Endothelial cell of umbilical vein (primary cell): ENCODE measurements at regions not wholly inside any gene's neighbourhood (a gene's known extent, or its start where the extent isn't known, plus 50 kb on each side); places are given as distances from the start of the nearest gene placed in this dataset.

Experiments used
- BruUV-seq: library from RNA; stranded (reverse); fragments of 400-500 nt; replicated peaks from 2 replicates; lab custom pipeline; 2021; lab: Mats Ljungman, UMichigan
- CTCF ChIA-PET: fragments of 300-600, 350-600 bp; sonication (Branson Sonifier 250); formaldehyde crosslinking; loops from one replicate; lab custom pipeline; 2021; ENCODE audit warnings: antibody characterized with exemption, inconsistent platforms; lab: Charles Lee
- POLR2A ChIA-PET: fragments of 300-600, 350-600 bp; sonication (Branson Sonifier 250); formaldehyde crosslinking; loops from one replicate; lab custom pipeline; 2021; ENCODE audit warnings: antibody characterized with exemption, inconsistent platforms; lab: Charles Lee
- DNase-seq: peaks from one replicate; pipeline ENCODE4 v3.0.0-alpha.2; 2011; ENCODE audit warnings: low read depth, low spot score
- FAIRE-seq: peaks from 2 replicates; lab custom pipeline; 2011; peaks lifted over from hg19 to GRCh38; lab: Jason Lieb, UNC
- H2AFZ ChIP-seq: 2 replicates; pipeline ENCODE4 v1.6.0; 2012; ENCODE audit warnings: low read depth, low read length, control low read depth, inconsistent platforms
- H3K27ac ChIP-seq: 2 replicates; pipeline ENCODE4 v1.5.1; 2011; ENCODE audit warnings: low read depth, mild to moderate bottlenecking, control low read depth, low read length, moderate library complexity; ENCODE audit not compliant: insufficient read depth
- H3K27me3 ChIP-seq, 2 experiments: 2 replicates each; pipeline versions ENCODE4 v1.6.0 to v1.6.1; 2011; ENCODE audit warnings: low read length in 2 of 2, mixed read lengths in 1 of 2; ENCODE audit not compliant: control insufficient read depth in 2 of 2, insufficient read depth in 2 of 2
- H3K36me3 ChIP-seq, 2 experiments: 2 replicates in 1 of 2; 3 replicates in 1 of 2; pipeline ENCODE4 v1.5.1; 2011; ENCODE audit warnings: low read length in 2 of 2, mild to moderate bottlenecking in 1 of 2, moderate library complexity in 1 of 2; ENCODE audit not compliant: control insufficient read depth in 2 of 2, insufficient read depth in 2 of 2; ENCODE audit errors: extremely low read depth in 1 of 2
- H3K4me1 ChIP-seq: 3 replicates; pipeline ENCODE4 v1.5.1; 2011; ENCODE audit warnings: mild to moderate bottlenecking, low read length; ENCODE audit not compliant: control insufficient read depth, insufficient read depth; ENCODE audit errors: extremely low read depth
- H3K4me2 ChIP-seq: 2 replicates; pipeline ENCODE4 v1.6.1; 2011; ENCODE audit warnings: low read length, control low read depth, mixed read lengths; ENCODE audit not compliant: insufficient read depth
- H3K4me3 ChIP-seq, 3 experiments: fragments of 200-600 bp in 1 of 3; sonication (generic), shearing (Covaris generic) in 1 of 3; replicated peaks in 1 of 3; 2 replicates each; pipeline ENCODE4 v1.5.1; 2011 to 2016; ENCODE audit warnings: control low read depth in 3 of 3, low read length in 3 of 3, mild to moderate bottlenecking in 2 of 3, inconsistent platforms in 1 of 3, low read depth in 1 of 3, moderate library complexity in 1 of 3; ENCODE audit not compliant: insufficient read depth in 1 of 3
- H3K79me2 ChIP-seq: 2 replicates; pipeline ENCODE4 v1.6.0; 2012; ENCODE audit warnings: low read length, inconsistent platforms; ENCODE audit not compliant: control insufficient read depth, insufficient read depth
- H3K9ac ChIP-seq: replicated peaks from 2 replicates; pipeline ENCODE3; 2011; ENCODE audit warnings: low read length, control low read depth; ENCODE audit not compliant: insufficient read depth; ENCODE audit errors: extremely low read depth
- H3K9me1 ChIP-seq: replicated peaks from 3 replicates; pipeline ENCODE4 v1.6.0; 2011; ENCODE audit warnings: mild to moderate bottlenecking, low read length; ENCODE audit not compliant: control insufficient read depth, insufficient read depth; ENCODE audit errors: extremely low read depth
- H3K9me3 ChIP-seq: replicated peaks from 2 replicates; pipeline ENCODE4 v1.5.1; 2012; ENCODE audit warnings: low read length, inconsistent platforms; ENCODE audit not compliant: control insufficient read depth, insufficient read depth
- H4K20me1 ChIP-seq: replicated peaks from 2 replicates; pipeline ENCODE3; 2011; ENCODE audit warnings: mild to moderate bottlenecking, low read length; ENCODE audit not compliant: control insufficient read depth, insufficient read depth; ENCODE audit errors: extremely low read depth
- EZH2 ChIP-seq: IDR thresholded peaks from 2 replicates; pipeline ENCODE4 v1.6.1; 2012; ENCODE audit warnings: borderline replicate concordance, low read depth, mild to moderate bottlenecking, moderate library complexity, low read length, inconsistent platforms; ENCODE audit not compliant: severe bottlenecking
- FOS ChIP-seq: IDR thresholded peaks from 2 replicates; pipeline ENCODE4 v1.6.1; 2011; ENCODE audit warnings: mild to moderate bottlenecking, low read length, moderate library complexity, borderline replicate concordance; ENCODE audit not compliant: insufficient read depth
- GATA2 ChIP-seq: IDR thresholded peaks from 2 replicates; pipeline ENCODE4 v1.7.0; 2011; ENCODE audit warnings: low read depth, mild to moderate bottlenecking, moderate library complexity, mixed read lengths, low read length; ENCODE audit not compliant: insufficient read length, insufficient read depth
- JUN ChIP-seq: IDR thresholded peaks from 2 replicates; pipeline ENCODE4 v1.6.1; 2011; ENCODE audit warnings: borderline replicate concordance, low read depth; ENCODE audit not compliant: insufficient read length, insufficient read depth
- MYC ChIP-seq: IDR thresholded peaks from one replicate; pipeline ENCODE4 v1.6.1; 2011; ENCODE audit warnings: mild to moderate bottlenecking, low read depth, low read length
- POLR2A ChIP-seq: IDR thresholded peaks from 2 replicates; pipeline ENCODE4 v1.6.1; 2012; ENCODE audit warnings: low read depth, mild to moderate bottlenecking, control low read depth, low read length
- POLR2AphosphoS5 ChIP-seq: IDR thresholded peaks from 2 replicates; pipeline ENCODE4 v1.6.1; 2012; ENCODE audit warnings: low read depth, mild to moderate bottlenecking, control low read depth, low read length, moderate library complexity; ENCODE audit not compliant: insufficient read depth
- dilution Hi-C: fragments of 300-500 bp; cut with MboI; formaldehyde crosslinking; loops from one replicate; pipeline ENCODE4 v1.15.0; 2019; ENCODE audit warnings: low sequenced_read_pairs; ENCODE audit not compliant: extremely low pct_ligation_motif_present
- intact Hi-C: fragments of 100-400 bp; cut with micrococcal nuclease; formaldehyde crosslinking; loops from one replicate; pipeline ENCODE4 v1.10.0; 2022
- TF ChIP-seq, protein P1 (sequence below): IDR thresholded peaks from 2 replicates; pipeline ENCODE4 v1.6.1; 2011; ENCODE audit not compliant: insufficient read depth, insufficient read length
- TF ChIP-seq, protein P2 (sequence below), 2 donors: IDR thresholded peaks; 1 replicate in 1 of 2; 2 replicates in 1 of 2; pipeline ENCODE4 v1.5.1; 2011; ENCODE audit warnings: low read length in 2 of 2, mild to moderate bottlenecking in 2 of 2, moderate library complexity in 2 of 2, control low read depth in 1 of 2, inconsistent platforms in 1 of 2, low read depth in 1 of 2; ENCODE audit not compliant: insufficient read depth in 1 of 2; ENCODE audit errors: extremely low read depth in 1 of 2

DNA sequence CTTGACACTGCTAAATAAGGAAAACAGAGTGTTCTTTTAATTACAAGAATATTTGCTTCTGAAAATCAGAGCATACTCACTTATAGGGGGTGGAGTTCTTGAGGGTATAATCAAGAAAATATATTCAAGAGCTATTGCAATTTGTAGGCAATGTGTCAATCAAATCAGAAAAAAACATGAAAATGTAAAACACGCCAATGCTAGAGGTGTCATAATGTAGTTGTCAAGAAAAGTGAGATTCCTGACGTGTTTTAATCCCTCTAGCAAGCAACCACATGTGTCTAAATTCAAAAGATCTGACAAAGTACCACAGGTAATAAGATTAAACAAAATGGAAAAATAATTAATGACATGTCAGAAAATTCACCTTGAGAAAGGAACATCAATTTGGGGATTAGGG lies 1440.7 kb upstream of the RAG2 start:
- no TSS peak for BruUV-seq
- TF ChIP-seq, protein P1, sequence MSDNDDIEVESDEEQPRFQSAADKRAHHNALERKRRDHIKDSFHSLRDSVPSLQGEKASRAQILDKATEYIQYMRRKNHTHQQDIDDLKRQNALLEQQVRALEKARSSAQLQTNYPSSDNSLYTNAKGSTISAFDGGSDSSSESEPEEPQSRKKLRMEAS, result no peak
- TF ChIP-seq EZH2, result no peak
- TF ChIP-seq, protein P2, sequence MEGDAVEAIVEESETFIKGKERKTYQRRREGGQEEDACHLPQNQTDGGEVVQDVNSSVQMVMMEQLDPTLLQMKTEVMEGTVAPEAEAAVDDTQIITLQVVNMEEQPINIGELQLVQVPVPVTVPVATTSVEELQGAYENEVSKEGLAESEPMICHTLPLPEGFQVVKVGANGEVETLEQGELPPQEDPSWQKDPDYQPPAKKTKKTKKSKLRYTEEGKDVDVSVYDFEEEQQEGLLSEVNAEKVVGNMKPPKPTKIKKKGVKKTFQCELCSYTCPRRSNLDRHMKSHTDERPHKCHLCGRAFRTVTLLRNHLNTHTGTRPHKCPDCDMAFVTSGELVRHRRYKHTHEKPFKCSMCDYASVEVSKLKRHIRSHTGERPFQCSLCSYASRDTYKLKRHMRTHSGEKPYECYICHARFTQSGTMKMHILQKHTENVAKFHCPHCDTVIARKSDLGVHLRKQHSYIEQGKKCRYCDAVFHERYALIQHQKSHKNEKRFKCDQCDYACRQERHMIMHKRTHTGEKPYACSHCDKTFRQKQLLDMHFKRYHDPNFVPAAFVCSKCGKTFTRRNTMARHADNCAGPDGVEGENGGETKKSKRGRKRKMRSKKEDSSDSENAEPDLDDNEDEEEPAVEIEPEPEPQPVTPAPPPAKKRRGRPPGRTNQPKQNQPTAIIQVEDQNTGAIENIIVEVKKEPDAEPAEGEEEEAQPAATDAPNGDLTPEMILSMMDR (IDR thresholded peaks at IDR 0.05; ENCODE audit: extremely low read depth in 1 of 2, insufficient read depth in 1 of 2, low read depth in 1 of 2, low read length in 2 of 2), result no peak
- no peak for TF ChIP-seq JUN
- TF ChIP-seq GATA2, result no peak
- TF ChIP-seq POLR2AphosphoS5, result no peak
- TF ChIP-seq FOS, result no peak
- no peak for TF ChIP-seq POLR2A
- no peak for TF ChIP-seq MYC
- FAIRE-seq, result no peak
- Histone ChIP-seq H3K27ac (no peak overlapping the region), H3K4me3 (no peak overlapping the region), H3K4me2 (no peak overlapping the region), H3K79me2 (no peaks in the 10 kb centered on the region), H3K27me3 (no peaks in the 10 kb centered on the region), H3K9me3 (no peaks in the 10 kb centered on the region), H3K36me3 (no peaks in the 10 kb centered on the region), H3K4me1 (no peaks in the 10 kb centered on the region), H2AFZ (no peak overlapping the region), H3K9ac (no peak overlapping the region), H4K20me1 (no peaks in the 10 kb centered on the region), H3K9me1 (no peaks in the 10 kb centered on the region)
- intact Hi-C loops, result no loop called here
- no peak for DNase-seq
- dilution Hi-C loops, result no loop called here
- ChIA-PET CTCF (no interaction called here), POLR2A (no interaction called here)
